Bone marrow (tissue), 2 donors: ENCODE measurements at regions not wholly inside any gene's neighbourhood (a gene's known extent, or its start where the extent isn't known, plus 50 kb on each side); places are given as distances from the start of the nearest gene placed in this dataset.
"Not testable (repeated sequence)": the region's sequence is repeated elsewhere in the genome, so short reads cannot be mapped to it uniquely, and the experiment has no call there.

Experiments
- DNase-seq, 2 donors: peaks; one replicate each; lab custom pipeline; 2025; lab: John Stamatoyannopoulos, UW

GRCh38 chr10:117457932-117458331 is 82.7 kb upstream of the PDZD8 start:
- no peak for DNase-seq

- DNase-seq = no peak
These were observed 82.0 kb upstream of the PDZD8 start for GRCh38 chr10:117457071-117457810.

GRCh38 chr10:117455346-117455745 is 80.1 kb upstream of the PDZD8 start:
- DNase-seq = no peak

DNA sequence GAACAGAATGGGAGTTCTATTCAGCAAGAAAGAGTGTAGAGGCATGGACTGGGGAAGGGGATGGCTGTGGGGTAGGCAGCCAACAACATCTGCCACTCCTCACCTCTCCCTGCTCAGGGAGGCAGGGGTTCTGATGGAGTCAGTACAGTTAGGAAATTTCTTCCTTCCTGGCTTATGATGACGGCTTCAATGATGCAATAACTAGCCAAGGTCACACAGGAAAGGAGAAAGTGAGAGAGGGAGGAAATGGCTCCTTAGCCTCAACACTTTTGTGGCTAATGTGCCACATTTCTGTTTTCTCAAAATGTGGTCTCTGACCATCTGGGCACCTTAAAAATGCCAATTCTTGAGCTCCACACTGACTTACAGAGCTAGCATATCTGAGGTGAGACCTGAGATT is 79.3 kb upstream of the PDZD8 start:
- DNase-seq = no peak

- not testable (repeated sequence) for DNase-seq
These were observed 78.2 kb upstream of the PDZD8 start for GRCh38 chr10:117453484-117453883.

DNA sequence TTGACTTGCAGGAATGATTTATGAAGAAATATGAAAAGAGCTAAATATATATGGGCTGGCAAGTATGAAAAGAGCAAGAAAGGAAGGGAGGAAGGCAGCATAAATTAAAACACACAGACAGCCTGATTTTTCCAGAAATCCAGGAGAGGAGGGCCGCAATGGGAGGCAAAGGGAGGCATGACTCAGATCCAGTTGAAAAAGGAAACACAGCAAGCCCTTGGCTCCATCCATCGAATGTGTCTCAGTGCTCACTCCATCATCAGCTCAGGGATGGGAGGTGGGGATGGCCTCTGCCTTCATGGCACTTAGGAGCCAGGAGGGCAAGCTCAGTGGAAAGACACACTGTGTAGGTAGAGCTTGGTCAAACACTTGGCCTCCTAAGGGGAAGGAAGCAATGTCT is 75.7 kb upstream of the PDZD8 start:
- DNase-seq = no peak

DNA sequence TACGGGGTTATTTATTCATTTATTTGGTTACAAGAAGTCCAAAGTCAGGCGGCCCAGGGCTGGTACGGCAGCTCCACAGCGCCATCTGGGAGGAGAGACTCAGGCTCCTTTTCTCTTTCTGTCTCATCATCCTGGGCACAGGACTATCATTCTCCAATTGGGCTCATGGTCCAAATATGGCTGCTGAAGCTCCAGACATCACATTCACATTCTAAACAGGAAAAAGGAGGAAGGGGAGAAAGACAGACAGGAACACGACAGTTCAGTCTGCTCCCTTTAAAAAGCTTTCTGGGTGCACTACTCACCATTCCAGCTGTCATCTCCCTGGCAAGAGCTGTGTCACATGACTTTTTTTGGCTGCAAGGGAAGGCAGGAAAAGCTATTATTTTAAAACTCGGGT is 74.4 kb upstream of the PDZD8 start:
- DNase-seq = no peak

DNA sequence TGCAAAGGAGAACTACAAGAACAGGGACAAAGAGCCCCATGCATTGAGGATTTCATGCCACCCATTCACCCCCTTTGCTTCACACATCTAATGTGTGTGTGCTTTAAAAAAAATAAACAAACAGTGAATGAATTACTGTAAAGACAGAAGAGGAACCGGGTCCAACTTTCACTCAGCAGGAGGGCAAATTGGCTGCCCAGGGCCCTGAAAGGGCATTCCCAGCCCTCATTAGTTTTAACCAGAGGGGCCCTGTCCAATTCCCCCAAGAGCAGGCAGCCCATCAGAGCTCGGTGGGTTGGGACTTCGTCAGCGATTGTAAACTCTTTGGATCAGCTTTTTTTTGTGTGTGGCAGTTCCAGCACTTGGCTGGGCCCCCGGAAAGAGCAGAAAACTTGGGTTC is 73.6 kb upstream of the PDZD8 start:
- no peak for DNase-seq

- DNase-seq = no peak
These were observed 70.8 kb upstream of the PDZD8 start for GRCh38 chr10:117445992-117446391.

- DNase-seq = no peak
These were observed 69.3 kb upstream of the PDZD8 start for GRCh38 chr10:117444497-117445040.

DNA sequence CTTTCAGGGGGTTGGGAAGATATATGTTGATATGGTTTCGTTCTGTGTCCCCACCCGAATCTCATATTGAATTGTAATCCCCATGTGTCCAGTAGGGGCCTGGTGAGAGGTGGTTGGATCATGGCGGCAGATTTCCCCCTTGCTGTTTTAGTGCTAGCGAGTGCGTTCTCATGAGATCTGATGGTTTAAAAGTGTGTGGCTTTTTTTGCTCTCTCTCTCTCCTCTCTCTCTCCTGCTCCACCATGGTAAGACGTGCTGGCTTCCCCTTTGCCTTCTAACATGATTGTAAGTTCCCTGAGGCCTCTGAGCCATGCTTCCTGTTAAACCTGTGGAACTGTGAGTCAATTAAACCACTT is 68.4 kb upstream of the PDZD8 start:
- DNase-seq = no peak

- DNase-seq = peak in 1 of 2 donors; percentile 22
These were observed 67.9 kb upstream of the PDZD8 start for GRCh38 chr10:117442944-117443685.

GRCh38 chr10:117442521-117442920 is 67.3 kb upstream of the PDZD8 start:
- no peak for DNase-seq

DNA sequence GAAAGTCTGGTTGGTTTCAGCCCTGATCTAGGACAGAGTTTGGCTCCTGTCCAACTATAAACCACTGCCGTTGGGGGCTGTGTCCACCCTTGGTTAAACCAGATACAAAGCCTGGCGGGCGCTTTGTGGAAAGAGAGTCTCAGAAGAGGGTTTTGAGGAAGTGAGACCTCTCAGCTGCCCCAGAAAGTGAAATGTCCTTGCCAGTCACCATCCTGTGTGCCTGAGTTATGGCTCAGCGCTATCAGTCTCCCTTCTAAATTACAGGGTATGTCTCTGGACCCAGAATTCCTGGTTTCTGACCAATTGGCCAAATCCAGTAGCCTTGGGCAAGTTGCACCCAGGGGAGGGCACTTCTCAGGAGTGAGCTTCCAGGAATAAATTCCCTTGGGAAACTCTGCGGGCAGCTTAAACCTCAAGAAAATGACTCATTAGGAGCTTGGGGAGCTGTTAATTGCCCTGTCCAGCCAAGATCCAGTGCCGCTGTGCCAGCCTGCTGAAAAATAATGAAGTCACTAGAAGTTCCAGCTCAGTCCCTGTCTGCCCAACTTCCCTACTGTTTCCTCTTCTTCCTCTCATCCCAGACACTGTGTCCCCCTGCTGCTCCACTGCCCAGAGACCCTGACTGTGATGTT is 66.7 kb upstream of the PDZD8 start:
- no peak for DNase-seq

DNA sequence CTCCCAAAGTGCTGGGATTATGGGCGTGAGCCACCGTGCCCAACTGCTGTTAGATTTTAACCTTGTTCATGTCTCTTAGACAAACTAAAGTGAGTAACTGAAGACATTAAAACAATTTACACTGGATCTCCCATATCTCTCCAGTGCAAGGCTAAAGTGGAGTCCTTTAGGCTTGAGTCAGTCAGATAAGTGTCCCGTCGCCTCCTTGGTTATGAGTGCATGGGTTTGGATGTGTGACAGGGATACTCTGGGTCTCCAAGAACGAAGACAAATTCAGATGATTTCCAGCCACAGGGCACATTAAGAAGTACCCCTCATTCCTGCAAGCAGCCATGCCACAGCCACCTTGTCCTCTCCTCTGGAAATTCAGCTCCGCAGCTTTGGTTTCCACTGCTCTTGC is 66.1 kb upstream of the PDZD8 start:
- no peak for DNase-seq

DNA sequence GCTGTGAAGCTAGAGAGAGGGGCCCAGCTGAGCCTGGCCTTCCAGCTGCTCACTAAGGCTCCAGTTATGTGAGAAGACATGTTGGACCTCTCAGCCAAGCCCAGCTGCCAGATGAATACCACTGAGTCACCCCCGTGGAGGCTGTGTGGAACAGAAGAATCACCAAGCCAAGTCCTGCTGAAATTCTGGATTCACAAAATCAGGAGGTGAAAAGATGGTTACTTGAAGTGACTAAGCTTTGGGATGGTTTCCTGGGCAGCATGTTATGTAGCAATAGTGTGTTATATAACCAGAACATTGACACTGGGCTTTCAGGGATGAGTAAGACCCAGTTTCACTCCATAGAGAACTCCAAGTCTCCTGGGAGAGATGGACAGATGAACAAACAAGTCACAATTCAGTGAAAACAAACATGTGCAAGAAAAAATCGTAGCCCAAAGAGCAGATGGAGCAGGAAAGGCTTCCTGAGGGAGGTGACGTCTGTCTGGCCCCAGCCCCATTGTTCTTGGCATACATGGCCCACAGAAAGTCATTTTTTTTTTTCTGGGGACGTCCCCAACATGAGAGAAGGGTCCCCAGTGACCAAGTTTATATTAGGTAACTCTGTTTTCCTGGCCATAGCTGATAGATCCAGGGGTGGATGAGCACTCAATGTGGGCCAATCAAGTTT is 64.1 kb upstream of the PDZD8 start:
- DNase-seq = no peak

GRCh38 chr10:117432866-117433265 is 57.6 kb upstream of the PDZD8 start:
- no peak for DNase-seq

GRCh38 chr10:117431160-117431559 is 55.9 kb upstream of the PDZD8 start:
- no peak for DNase-seq

GRCh38 chr10:117430535-117430934 is 55.3 kb upstream of the PDZD8 start:
- not testable (repeated sequence) for DNase-seq

- DNase-seq = no peak
These were observed 54.5 kb upstream of the PDZD8 start for GRCh38 chr10:117429643-117430265.

DNA sequence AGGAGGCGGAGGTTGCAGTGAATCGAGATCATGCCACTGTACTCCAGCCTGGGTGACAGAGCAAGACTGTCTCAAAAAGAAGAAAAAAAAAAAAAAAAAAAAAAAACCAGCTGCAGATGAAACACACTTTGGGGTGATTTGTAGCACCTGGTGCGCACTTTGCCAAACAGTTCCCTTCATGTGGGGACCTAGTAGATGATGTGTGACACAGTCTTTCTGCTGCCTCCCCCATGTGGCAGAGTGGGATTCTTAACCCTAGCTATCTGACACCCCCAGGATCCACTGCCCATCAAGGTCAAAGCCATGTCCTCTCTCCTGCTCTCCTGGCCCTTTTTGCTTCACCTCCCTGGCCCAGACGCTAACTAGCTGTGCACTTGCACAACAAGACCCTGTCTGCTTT is 52.1 kb upstream of the PDZD8 start:
- no peak for DNase-seq

DNA sequence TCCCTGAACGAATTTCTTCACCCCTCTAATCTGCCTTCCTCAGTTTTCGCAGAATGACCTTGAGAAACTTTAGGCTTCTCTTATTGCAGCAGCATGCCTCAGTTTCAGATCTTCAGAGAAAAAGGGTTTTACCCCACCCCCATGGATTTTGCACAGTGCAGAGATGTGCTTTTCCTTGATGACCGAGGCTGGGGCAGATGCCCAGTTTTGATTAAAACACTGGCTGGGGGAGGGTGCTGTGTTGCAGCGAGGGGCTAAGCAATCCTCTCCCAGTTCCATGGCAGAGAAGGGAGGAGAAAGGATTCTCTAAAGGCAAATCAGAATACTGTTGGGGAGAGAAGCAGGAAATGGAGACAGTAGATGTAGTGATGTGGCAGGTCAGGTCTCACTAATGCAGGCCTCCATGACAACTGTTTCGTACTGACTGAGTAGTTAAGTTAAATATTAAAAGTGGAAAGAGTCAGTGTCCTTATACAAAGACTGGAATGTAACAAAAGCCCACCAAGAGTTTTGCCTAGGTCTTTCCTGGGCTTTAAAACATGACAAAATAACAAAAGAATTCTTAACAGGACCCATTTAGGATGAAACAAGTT is 50.8 kb upstream of the PDZD8 start:
- no peak for DNase-seq
